Nephron (organoid): ENCODE measurements at regions not wholly inside any gene's neighbourhood (a gene's known extent, or its start where the extent isn't known, plus 50 kb on each side); places are given as distances from the start of the nearest gene placed in this dataset.
A peak's percentile ranks its signal among the peaks of the same experiment; 100 is the strongest.

ENCODE experiments used
- H3K27ac Mint-ChIP-seq, 3 experiments: 2 replicates each; pipeline ENCODE4 v1.8.0; 2020; ENCODE audit warnings: mixed read lengths in 3 of 3, mild to moderate bottlenecking in 2 of 3, moderate library complexity in 1 of 3
- H3K27me3 Mint-ChIP-seq: 2 replicates; pipeline ENCODE4 v1.8.0; 2021; ENCODE audit warnings: low read depth, mild to moderate bottlenecking, moderate library complexity, mixed read lengths
- H3K36me3 Mint-ChIP-seq: 2 replicates; pipeline ENCODE4 v1.8.0; 2020; ENCODE audit warnings: low read depth, mixed read lengths
- H3K4me1 Mint-ChIP-seq: 2 replicates; pipeline ENCODE4 v1.8.0; 2020; ENCODE audit warnings: mixed read lengths
- H3K4me3 Mint-ChIP-seq, 3 experiments: 2 replicates each; pipeline ENCODE4 v1.8.0; 2020; ENCODE audit warnings: mild to moderate bottlenecking in 3 of 3, mixed read lengths in 3 of 3, moderate library complexity in 2 of 3
- H3K9me3 Mint-ChIP-seq: 2 replicates; pipeline ENCODE4 v1.8.0; 2020; ENCODE audit warnings: mixed read lengths
- TF ChIP-seq, protein P1 (sequence below), 3 experiments: fragments of 200-600 bp; sonication (generic); IDR thresholded peaks; one replicate each; pipeline ENCODE4 v1.5.0; 2021; ENCODE audit warnings: antibody characterized with exemption in 3 of 3; ENCODE audit not compliant: unreplicated experiment in 3 of 3

DNA sequence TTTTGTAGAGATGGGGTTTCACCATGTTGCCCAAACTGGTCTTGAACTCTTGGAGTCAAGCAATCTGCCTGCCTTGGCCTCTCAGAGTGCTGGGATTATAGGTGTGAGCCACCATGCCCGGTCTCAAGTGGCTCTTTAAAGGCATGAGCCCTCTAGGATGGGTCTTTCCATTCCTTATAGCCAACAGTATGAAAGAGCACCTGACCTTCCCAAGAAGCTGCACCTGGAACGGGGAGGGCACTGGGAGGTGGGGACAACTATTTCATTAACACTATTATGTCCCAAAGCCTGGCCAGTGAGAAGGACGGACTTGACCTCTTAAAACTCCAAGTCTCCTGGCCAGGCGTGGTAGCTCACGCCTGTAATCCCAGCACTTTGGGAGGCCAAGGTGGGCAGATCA, 149.7 kb downstream of the ZFP36L2 start:
- TF ChIP-seq, protein P1, sequence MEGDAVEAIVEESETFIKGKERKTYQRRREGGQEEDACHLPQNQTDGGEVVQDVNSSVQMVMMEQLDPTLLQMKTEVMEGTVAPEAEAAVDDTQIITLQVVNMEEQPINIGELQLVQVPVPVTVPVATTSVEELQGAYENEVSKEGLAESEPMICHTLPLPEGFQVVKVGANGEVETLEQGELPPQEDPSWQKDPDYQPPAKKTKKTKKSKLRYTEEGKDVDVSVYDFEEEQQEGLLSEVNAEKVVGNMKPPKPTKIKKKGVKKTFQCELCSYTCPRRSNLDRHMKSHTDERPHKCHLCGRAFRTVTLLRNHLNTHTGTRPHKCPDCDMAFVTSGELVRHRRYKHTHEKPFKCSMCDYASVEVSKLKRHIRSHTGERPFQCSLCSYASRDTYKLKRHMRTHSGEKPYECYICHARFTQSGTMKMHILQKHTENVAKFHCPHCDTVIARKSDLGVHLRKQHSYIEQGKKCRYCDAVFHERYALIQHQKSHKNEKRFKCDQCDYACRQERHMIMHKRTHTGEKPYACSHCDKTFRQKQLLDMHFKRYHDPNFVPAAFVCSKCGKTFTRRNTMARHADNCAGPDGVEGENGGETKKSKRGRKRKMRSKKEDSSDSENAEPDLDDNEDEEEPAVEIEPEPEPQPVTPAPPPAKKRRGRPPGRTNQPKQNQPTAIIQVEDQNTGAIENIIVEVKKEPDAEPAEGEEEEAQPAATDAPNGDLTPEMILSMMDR (IDR thresholded peaks at IDR 0.05; ENCODE audit: unreplicated experiment in 3 of 3): no peak
- H3K27me3 Mint-ChIP-seq: no peaks in the 10 kb centered on the region
- peak overlapping the region; percentile 44 to 100 (median 98) for H3K27ac Mint-ChIP-seq
- peaks cover 75% of the 10 kb centered on the region for H3K4me1 Mint-ChIP-seq
- no peaks in the 10 kb centered on the region for H3K9me3 Mint-ChIP-seq
- no peaks in the 10 kb centered on the region for H3K36me3 Mint-ChIP-seq
- H3K4me3 Mint-ChIP-seq: no peak overlapping the region

DNA sequence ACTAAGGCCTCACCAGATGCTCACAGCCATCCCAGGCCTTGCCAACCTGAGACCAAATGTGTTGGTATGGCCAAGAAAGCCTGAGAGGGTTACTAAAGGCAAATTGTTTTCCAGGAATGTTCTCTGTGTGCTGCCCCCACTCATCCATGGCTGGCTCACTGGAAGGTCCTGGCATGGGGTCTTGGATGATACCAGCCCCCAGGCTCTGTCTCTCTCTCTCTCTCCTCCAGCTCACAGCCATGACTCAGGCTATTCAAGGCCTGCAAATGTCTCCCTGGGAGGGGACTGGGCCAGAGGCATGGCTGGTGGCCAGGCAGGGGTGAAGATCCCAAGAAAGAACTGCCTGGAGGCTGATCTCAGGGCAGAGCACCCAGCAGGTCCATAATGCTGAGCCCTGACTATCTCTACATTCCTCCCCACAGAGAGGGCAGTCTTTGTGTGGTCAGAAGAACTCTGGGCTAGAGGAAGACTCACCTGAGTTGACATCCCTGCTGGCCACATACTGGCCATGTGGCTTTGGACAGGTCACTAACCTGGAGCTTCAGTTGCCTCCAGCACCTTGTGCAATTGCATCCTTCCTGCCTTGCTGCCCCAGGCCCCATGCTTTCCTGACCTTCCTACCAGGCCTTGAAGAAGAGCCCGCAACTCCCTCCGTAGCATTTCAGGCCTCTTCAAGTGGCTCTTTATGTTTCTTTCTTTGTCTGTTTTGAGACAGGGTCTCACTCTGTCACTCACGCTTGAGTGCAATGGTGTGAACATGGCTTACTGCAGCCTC, 150.4 kb downstream of the ZFP36L2 start:
- no peaks in the 10 kb centered on the region for H3K27me3 Mint-ChIP-seq

DNA sequence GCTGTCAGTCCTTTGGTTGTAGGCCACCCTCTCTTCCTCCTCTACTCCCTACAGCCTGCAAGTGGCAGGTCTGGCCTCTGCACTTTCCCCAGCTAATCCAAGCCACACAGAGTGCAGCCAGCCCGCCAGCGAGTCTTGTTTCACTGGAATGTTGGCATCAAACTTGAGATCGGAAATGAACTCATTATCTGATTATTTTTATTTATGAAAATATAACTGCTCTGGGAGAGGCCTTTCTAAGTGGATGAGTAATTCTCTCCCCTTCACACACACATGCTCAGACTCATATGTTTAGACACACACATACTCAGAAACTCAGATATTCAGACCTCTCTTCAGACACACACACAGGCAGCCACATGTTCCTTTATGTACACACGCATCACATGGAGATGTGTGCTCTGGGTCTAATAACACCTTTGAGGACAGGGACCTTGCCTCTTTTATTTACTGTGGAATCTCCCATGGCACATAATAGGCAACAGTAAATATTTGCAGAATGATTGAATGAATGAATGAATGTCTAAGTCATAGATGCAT, 151.3 kb downstream of the ZFP36L2 start:
- peaks cover 75% of the 10 kb centered on the region for H3K4me1 Mint-ChIP-seq
- H3K27ac Mint-ChIP-seq: peak overlapping the region; percentile 98 to 100 (median 98)
- no peaks in the 10 kb centered on the region for H3K9me3 Mint-ChIP-seq
- no peaks in the 10 kb centered on the region for H3K27me3 Mint-ChIP-seq
- TF ChIP-seq, protein P1 (IDR thresholded peaks at IDR 0.05; ENCODE audit: unreplicated experiment in 3 of 3): no peak
- peak overlapping the region in 2 of 3 experiments; percentile 40 to 53 for H3K4me3 Mint-ChIP-seq
- H3K36me3 Mint-ChIP-seq: no peaks in the 10 kb centered on the region

More for the DNA sequence above, 150.4 kb downstream of the ZFP36L2 start:
- TF ChIP-seq, protein P1 (IDR thresholded peaks at IDR 0.05; ENCODE audit: unreplicated experiment in 3 of 3): no peak
- Mint-ChIP-seq H3K4me3 (no peak overlapping the region), H3K27ac (peak overlapping the region; percentile 98 to 100 (median 98)), H3K4me1 (peaks cover 75% of the 10 kb centered on the region), H3K36me3 (no peaks in the 10 kb centered on the region), H3K9me3 (no peaks in the 10 kb centered on the region)

DNA sequence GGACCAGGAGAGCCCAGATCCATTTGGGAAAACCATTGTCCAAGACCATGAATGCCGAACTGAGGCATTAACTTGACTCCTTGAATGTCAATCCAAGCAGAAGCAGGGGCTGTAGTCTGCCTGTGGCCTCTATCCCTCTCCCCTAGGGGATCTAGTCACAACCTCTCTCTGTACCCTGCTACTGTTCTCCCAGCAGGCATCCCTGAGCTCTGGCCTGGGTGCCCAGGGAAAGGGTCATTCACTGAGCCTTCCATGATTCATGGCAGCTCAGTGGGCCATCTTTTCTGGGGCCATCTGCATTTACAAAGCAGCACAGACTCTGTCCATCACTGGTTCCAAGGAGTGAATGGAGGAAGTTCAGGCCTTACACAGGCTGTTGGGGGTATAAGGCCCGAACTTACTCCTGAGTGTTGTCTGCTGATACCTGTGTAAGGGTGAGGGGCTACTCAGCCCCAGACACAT, 151.8 kb downstream of the ZFP36L2 start:
- Mint-ChIP-seq H3K9me3 (no peaks in the 10 kb centered on the region), H3K27ac (peak overlapping the region; percentile 98 to 100 (median 98)), H3K4me1 (peaks cover 77% of the 10 kb centered on the region), H3K27me3 (no peaks in the 10 kb centered on the region), H3K36me3 (no peaks in the 10 kb centered on the region), H3K4me3 (peak overlapping the region in 2 of 3 experiments; percentile 40 to 53)
- TF ChIP-seq, protein P1 (IDR thresholded peaks at IDR 0.05; ENCODE audit: unreplicated experiment in 3 of 3): no peak

DNA sequence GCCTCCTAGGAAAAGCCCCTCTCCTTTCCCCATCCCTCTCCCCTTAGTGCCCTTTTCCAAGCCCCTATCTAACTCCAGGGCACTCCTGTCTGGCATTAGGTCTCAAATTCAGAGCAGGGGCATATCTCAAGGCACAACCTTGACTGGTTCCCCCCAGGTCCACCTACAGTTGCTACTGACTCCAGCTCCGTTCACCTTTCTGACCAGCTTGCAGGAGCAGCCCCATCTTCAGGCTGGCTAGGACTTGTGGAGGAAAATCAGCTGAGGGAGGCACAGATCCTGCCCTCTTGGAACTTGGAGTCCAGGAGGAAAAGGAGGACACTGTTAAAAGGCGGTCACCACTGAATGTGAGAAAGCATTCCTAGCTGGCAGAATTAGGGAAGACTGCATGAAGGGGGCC, 152.4 kb downstream of the ZFP36L2 start:
- Mint-ChIP-seq H3K4me1 (peaks cover 77% of the 10 kb centered on the region), H3K27ac (peak overlapping the region; percentile 98 to 100 (median 98)), H3K36me3 (no peaks in the 10 kb centered on the region), H3K27me3 (no peaks in the 10 kb centered on the region), H3K9me3 (no peaks in the 10 kb centered on the region), H3K4me3 (no peak overlapping the region)
- TF ChIP-seq, protein P1 (IDR thresholded peaks at IDR 0.05; ENCODE audit: unreplicated experiment in 3 of 3): no peak
